Thyroid gland (tissue), 4 donors: ENCODE measurements at regions not wholly inside any gene's neighbourhood (a gene's known extent, or its start where the extent isn't known, plus 50 kb on each side); places are given as distances from the start of the nearest gene placed in this dataset.

ENCODE experiments used
- CTCF ChIP-seq, 6 experiments: fragments of 200-600 bp in 3 of 6; fragments of 450-650 bp in 3 of 6; sonication (generic) in 3 of 6; IDR thresholded peaks; one replicate each; pipeline ENCODE4 v1.5.1; 2016 to 2019; ENCODE audit warnings: antibody characterized with exemption in 6 of 6, mild to moderate bottlenecking in 2 of 6, inconsistent platforms in 1 of 6, moderate library complexity in 1 of 6
- POLR2A ChIP-seq, 2 donors: fragments of 450-650 bp; IDR thresholded peaks; one replicate each; pipeline ENCODE4 v1.6.1; 2017; ENCODE audit warnings: antibody characterized with exemption in 2 of 2, mild to moderate bottlenecking in 2 of 2, moderate library complexity in 1 of 2

DNA sequence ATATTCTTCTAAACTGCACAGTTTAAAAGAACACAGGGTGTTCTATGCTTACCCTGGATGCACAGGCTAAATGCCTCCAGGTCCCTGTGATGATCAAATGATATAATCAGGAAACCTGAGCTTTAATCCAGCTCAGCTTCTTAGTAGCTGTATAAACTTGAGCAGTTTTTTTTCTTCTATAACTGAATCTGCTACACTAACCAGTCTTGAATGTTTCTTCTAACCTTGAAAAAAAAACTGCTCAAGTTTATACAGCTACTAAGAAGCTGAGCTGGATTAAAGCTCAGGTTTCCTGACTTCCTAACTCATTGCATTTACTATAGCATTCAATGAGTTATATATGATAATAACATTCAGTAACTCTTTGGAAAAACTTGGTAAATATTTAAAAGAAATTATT is 358.2 kb downstream of the CD109 start:
- no peak for TF ChIP-seq POLR2A (IDR thresholded peaks at IDR 0.05)
- no peak for TF ChIP-seq CTCF (IDR thresholded peaks at IDR 0.05)
